ENCODE measurements at regions not wholly inside any gene's neighbourhood (a gene's known extent, or its start where the extent isn't known, plus 50 kb on each side); places are given as distances from the start of the nearest gene placed in this dataset.

DNA sequence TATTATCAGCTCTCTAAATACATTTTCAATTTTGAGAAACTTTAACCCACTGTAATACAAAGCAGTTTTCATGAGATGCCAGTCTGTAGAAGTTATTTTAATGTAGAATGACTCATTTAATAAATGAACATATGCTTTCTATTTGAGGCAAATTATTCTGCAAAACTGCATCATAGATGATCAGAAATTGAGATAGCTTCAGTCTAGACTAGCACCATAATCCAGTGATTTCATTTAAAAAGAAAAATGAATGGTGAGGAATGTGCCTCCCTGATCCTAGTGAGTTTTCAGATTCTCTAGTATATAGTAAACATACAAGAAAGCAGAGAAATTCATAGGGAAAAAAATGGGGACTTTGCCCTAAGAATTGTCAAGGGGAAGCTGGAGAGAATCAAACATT is 66.1 kb downstream of the OR5AK2 start:
- Mint-ChIP-seq H3K27ac (no peak overlapping the region), H3K36me3 (no peaks in the 10 kb centered on the region), H3K9me3 (peaks cover 0 to 3% (median 0%) of the 10 kb centered on the region in 7 donors), H3K4me3 (no peak overlapping the region), H3K27me3 (ENCODE audit: low read depth in 3 of 3) (peaks cover 0 to 2% (median 1%) of the 10 kb centered on the region in 3 donors), H3K4me1 (no peaks in the 10 kb centered on the region)
- H2AFZ ChIP-seq (ENCODE audit: insufficient read depth, low read depth, low read length, poor library complexity, severe bottlenecking): no peak overlapping the region
- H3K36me3 ChIP-seq (replicated peaks in 1 of 2; ENCODE audit: control insufficient read depth in 1 of 2, insufficient read depth in 2 of 2, low read length in 2 of 2): no peaks in the 10 kb centered on the region
- H3K27me3 ChIP-seq (ENCODE audit: control insufficient read depth in 2 of 2, insufficient read depth in 2 of 2, low read length in 2 of 2): no peaks in the 10 kb centered on the region
- TF ChIP-seq, protein P1, sequence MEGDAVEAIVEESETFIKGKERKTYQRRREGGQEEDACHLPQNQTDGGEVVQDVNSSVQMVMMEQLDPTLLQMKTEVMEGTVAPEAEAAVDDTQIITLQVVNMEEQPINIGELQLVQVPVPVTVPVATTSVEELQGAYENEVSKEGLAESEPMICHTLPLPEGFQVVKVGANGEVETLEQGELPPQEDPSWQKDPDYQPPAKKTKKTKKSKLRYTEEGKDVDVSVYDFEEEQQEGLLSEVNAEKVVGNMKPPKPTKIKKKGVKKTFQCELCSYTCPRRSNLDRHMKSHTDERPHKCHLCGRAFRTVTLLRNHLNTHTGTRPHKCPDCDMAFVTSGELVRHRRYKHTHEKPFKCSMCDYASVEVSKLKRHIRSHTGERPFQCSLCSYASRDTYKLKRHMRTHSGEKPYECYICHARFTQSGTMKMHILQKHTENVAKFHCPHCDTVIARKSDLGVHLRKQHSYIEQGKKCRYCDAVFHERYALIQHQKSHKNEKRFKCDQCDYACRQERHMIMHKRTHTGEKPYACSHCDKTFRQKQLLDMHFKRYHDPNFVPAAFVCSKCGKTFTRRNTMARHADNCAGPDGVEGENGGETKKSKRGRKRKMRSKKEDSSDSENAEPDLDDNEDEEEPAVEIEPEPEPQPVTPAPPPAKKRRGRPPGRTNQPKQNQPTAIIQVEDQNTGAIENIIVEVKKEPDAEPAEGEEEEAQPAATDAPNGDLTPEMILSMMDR (IDR thresholded peaks at IDR 0.05): no peak
- H3K79me2 ChIP-seq (ENCODE audit: insufficient read depth, low read length): no peaks in the 10 kb centered on the region
- no peak for DNase-seq
- no peak overlapping the region for H3K27ac ChIP-seq (ENCODE audit: low read depth in 1 of 2, low read length in 2 of 2)
- intact Hi-C loops (cut with micrococcal nuclease): no loop called here
- no peak overlapping the region for H3K4me2 ChIP-seq (replicated peaks; ENCODE audit: extremely low read depth, low read length, poor library complexity, severe bottlenecking)
- no peaks in the 10 kb centered on the region for H4K20me1 ChIP-seq (ENCODE audit: insufficient read depth, low read length)
- H3K4me1 ChIP-seq (ENCODE audit: control insufficient read depth in 1 of 2, insufficient read depth in 2 of 2, low read length in 2 of 2): no peaks in the 10 kb centered on the region
- no peaks in the 10 kb centered on the region for H3K9me3 ChIP-seq (replicated peaks in 1 of 2; ENCODE audit: control insufficient read depth in 1 of 2, insufficient read depth in 1 of 2, low read length in 2 of 2)
- no peak overlapping the region for H3K4me3 ChIP-seq (replicated peaks in 1 of 3; ENCODE audit: low read depth in 2 of 3, low read length in 3 of 3)
- H3K9ac ChIP-seq (ENCODE audit: insufficient read depth, low read length, poor library complexity, severe bottlenecking): no peak overlapping the region

DNA sequence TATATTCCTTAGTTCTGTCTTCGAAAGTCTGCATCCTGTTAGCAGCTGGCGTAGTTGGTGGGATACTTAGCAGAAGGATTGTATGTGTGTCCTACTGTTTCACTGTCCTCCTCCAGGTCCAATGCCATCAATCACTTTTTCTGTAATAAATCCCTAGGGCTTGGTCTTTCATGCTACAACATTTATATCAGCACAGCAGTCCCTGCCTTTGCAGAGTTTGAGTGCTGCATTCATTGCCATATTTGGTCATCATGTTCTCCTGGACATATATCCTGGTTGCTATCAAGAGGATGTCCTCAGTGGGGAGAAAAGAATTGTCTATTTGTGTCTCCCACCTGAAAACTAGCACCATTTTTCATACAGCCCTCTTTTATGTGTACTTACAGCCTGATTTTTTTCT is 67.0 kb downstream of the OR5AK2 start:
- Histone ChIP-seq H3K79me2 (ENCODE audit: insufficient read depth, low read length) (no peaks in the 10 kb centered on the region), H4K20me1 (ENCODE audit: insufficient read depth, low read length) (no peaks in the 10 kb centered on the region), H3K9ac (ENCODE audit: insufficient read depth, low read length, poor library complexity, severe bottlenecking) (no peak overlapping the region), H3K4me3 (replicated peaks in 1 of 3; ENCODE audit: low read depth in 2 of 3, low read length in 3 of 3) (no peak overlapping the region), H3K9me3 (replicated peaks in 1 of 2; ENCODE audit: control insufficient read depth in 1 of 2, insufficient read depth in 1 of 2, low read length in 2 of 2) (no peaks in the 10 kb centered on the region), H3K36me3 (replicated peaks in 1 of 2; ENCODE audit: control insufficient read depth in 1 of 2, insufficient read depth in 2 of 2, low read length in 2 of 2) (no peaks in the 10 kb centered on the region), H2AFZ (ENCODE audit: insufficient read depth, low read depth, low read length, poor library complexity, severe bottlenecking) (no peak overlapping the region), H3K27ac (ENCODE audit: low read depth in 1 of 2, low read length in 2 of 2) (no peak overlapping the region), H3K4me1 (ENCODE audit: control insufficient read depth in 1 of 2, insufficient read depth in 2 of 2, low read length in 2 of 2) (no peaks in the 10 kb centered on the region), H3K27me3 (ENCODE audit: control insufficient read depth in 2 of 2, insufficient read depth in 2 of 2, low read length in 2 of 2) (no peaks in the 10 kb centered on the region), H3K4me2 (replicated peaks; ENCODE audit: extremely low read depth, low read length, poor library complexity, severe bottlenecking) (no peak overlapping the region)
- intact Hi-C loops (cut with micrococcal nuclease): no loop called here
- Mint-ChIP-seq H3K36me3 (no peaks in the 10 kb centered on the region), H3K27me3 (ENCODE audit: low read depth in 3 of 3) (peaks cover 0 to 2% (median 1%) of the 10 kb centered on the region in 3 donors), H3K4me1 (no peaks in the 10 kb centered on the region), H3K9me3 (peaks cover 0 to 3% (median 0%) of the 10 kb centered on the region in 7 donors), H3K27ac (no peak overlapping the region), H3K4me3 (no peak overlapping the region)
- no peak for DNase-seq
- TF ChIP-seq, protein P1 (IDR thresholded peaks at IDR 0.05): no peak
- WGBS (ENCODE audit: insufficient coverage): no CpG with 5 or more reads among the region's 2 CpGs
